ENCODE measurements at regions not wholly inside any gene's neighbourhood (a gene's known extent, or its start where the extent isn't known, plus 50 kb on each side); places are given as distances from the start of the nearest gene placed in this dataset.
"Not testable (repeated sequence)": the region's sequence is repeated elsewhere in the genome, so short reads cannot be mapped to it uniquely, and the experiment has no call there.

DNA sequence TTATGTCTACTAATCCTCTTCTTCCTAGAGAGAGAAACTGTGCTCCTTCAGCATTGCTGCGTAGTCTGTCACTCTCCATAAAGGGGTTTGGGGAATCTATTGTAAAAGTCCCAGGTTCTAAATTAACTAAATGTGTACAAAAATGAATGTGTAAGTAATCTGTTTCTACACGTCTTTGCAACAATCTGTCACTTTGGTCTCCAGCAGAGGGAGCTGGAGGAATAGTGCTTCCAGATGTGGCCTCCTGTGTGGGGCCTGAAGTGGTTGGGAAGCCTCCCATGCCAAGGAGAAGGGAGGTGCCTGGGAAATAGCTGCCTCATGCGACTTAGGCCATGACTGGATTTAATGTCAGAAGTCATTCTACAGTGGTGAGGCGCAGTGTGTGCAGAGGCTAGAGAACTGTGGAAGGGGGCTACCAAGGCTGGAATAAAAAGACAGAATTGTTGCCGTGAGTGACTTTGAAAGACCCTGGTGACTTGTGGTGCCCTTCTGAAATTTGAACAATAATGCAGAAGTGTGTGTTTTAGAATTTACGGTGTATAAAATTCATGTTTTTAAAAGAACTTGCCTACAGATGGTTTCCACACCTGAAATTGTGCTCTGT lies 54.5 kb upstream of the UXS1 start:
- not testable (repeated sequence) for H3K27ac ChIP-seq
- TF ChIP-seq, protein P1, sequence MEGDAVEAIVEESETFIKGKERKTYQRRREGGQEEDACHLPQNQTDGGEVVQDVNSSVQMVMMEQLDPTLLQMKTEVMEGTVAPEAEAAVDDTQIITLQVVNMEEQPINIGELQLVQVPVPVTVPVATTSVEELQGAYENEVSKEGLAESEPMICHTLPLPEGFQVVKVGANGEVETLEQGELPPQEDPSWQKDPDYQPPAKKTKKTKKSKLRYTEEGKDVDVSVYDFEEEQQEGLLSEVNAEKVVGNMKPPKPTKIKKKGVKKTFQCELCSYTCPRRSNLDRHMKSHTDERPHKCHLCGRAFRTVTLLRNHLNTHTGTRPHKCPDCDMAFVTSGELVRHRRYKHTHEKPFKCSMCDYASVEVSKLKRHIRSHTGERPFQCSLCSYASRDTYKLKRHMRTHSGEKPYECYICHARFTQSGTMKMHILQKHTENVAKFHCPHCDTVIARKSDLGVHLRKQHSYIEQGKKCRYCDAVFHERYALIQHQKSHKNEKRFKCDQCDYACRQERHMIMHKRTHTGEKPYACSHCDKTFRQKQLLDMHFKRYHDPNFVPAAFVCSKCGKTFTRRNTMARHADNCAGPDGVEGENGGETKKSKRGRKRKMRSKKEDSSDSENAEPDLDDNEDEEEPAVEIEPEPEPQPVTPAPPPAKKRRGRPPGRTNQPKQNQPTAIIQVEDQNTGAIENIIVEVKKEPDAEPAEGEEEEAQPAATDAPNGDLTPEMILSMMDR (conservative IDR thresholded peaks at IDR 0.05) = peak; percentile 44
